Right atrium auricular region (tissue), 2 donors: ENCODE measurements at regions not wholly inside any gene's neighbourhood (a gene's known extent, or its start where the extent isn't known, plus 50 kb on each side); places are given as distances from the start of the nearest gene placed in this dataset.
A peak's percentile ranks its signal among the peaks of the same experiment; 100 is the strongest.

Experiments used
- DNase-seq: peaks from one replicate; pipeline ENCODE4 v3.0.0-alpha.2; 2019; ENCODE audit warnings: low spot score
- H3K27ac ChIP-seq, 2 donors: fragments of 200-600 bp; sonication (generic); 1 replicate in 1 of 2; 2 replicates in 1 of 2; pipeline ENCODE4 v1.5.1; 2016 to 2019
- H3K27me3 ChIP-seq, 2 donors: fragments of 200-600 bp; sonication (generic); one replicate each; pipeline versions ENCODE4 v1.5.1 to v1.6.0; 2017 to 2019
- H3K36me3 ChIP-seq: fragments of 200-600 bp; sonication (generic); one replicate; pipeline ENCODE4 v1.5.1; 2016
- H3K4me1 ChIP-seq, 2 donors: fragments of 200-600 bp; sonication (generic); one replicate each; pipeline versions ENCODE4 v1.5.1 to v1.6.0; 2017 to 2019
- H3K4me3 ChIP-seq, 2 donors: fragments of 200-600 bp; sonication (generic); 1 replicate in 1 of 2; 2 replicates in 1 of 2; pipeline ENCODE4 v1.5.1; 2017 to 2019; ENCODE audit warnings: mild to moderate bottlenecking in 1 of 2, moderate library complexity in 1 of 2
- H3K9me3 ChIP-seq, 2 donors: fragments of 200-600 bp; sonication (generic); one replicate each; pipeline ENCODE4 v1.5.1; 2019
- TF ChIP-seq, protein P1 (sequence below), 2 donors: fragments of 200-600 bp; sonication (generic); IDR thresholded peaks; one replicate each; pipeline ENCODE4 v1.5.1; 2019; ENCODE audit warnings: antibody characterized with exemption in 2 of 2

DNA sequence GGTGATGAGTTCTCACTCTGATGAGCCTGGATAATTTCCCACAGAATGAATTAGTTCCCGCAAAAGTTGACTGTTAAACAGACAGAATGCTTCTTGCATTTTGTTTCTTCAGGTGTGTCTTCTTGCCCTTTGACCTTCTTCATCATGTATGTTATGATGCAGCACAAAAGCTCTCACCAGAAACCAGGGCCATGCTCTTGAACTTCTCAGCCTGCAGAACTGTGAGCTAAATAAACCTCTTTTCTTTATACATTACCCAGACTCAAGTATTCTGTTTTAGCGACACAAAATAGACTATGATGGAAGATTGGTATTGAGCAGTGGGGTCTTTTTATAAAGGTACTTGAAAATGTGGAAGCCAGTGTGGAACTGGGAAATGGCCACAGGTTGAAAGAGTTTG lies 95.2 kb upstream of the TNS3 start:
- Histone ChIP-seq H3K4me1 (no peaks in the 10 kb centered on the region), H3K9me3 (no peaks in the 10 kb centered on the region), H3K27ac (no peak overlapping the region), H3K4me3 (no peak overlapping the region), H3K36me3 (no peaks in the 10 kb centered on the region), H3K27me3 (no peaks in the 10 kb centered on the region)
- no peak for DNase-seq
- TF ChIP-seq, protein P1, sequence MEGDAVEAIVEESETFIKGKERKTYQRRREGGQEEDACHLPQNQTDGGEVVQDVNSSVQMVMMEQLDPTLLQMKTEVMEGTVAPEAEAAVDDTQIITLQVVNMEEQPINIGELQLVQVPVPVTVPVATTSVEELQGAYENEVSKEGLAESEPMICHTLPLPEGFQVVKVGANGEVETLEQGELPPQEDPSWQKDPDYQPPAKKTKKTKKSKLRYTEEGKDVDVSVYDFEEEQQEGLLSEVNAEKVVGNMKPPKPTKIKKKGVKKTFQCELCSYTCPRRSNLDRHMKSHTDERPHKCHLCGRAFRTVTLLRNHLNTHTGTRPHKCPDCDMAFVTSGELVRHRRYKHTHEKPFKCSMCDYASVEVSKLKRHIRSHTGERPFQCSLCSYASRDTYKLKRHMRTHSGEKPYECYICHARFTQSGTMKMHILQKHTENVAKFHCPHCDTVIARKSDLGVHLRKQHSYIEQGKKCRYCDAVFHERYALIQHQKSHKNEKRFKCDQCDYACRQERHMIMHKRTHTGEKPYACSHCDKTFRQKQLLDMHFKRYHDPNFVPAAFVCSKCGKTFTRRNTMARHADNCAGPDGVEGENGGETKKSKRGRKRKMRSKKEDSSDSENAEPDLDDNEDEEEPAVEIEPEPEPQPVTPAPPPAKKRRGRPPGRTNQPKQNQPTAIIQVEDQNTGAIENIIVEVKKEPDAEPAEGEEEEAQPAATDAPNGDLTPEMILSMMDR (IDR thresholded peaks at IDR 0.05) = no peak

GRCh38 chr7:47672977-47673381 lies 91.1 kb upstream of the TNS3 start:
- H3K36me3 ChIP-seq = no peaks in the 10 kb centered on the region
- no peak overlapping the region for H3K27ac ChIP-seq
- TF ChIP-seq, protein P1 (IDR thresholded peaks at IDR 0.05) = no peak
- no peaks in the 10 kb centered on the region for H3K4me1 ChIP-seq
- no peaks in the 10 kb centered on the region for H3K27me3 ChIP-seq
- H3K9me3 ChIP-seq = no peaks in the 10 kb centered on the region
- H3K4me3 ChIP-seq = no peak overlapping the region
- DNase-seq = no peak

GRCh38 chr7:47672271-47672791 lies 90.4 kb upstream of the TNS3 start:
- TF ChIP-seq, protein P1 (IDR thresholded peaks at IDR 0.05) = no peak
- no peaks in the 10 kb centered on the region for H3K9me3 ChIP-seq
- no peaks in the 10 kb centered on the region for H3K36me3 ChIP-seq
- H3K27me3 ChIP-seq = no peaks in the 10 kb centered on the region
- H3K4me1 ChIP-seq = no peaks in the 10 kb centered on the region
- H3K27ac ChIP-seq = no peak overlapping the region
- H3K4me3 ChIP-seq = no peak overlapping the region
- DNase-seq = no peak

DNA sequence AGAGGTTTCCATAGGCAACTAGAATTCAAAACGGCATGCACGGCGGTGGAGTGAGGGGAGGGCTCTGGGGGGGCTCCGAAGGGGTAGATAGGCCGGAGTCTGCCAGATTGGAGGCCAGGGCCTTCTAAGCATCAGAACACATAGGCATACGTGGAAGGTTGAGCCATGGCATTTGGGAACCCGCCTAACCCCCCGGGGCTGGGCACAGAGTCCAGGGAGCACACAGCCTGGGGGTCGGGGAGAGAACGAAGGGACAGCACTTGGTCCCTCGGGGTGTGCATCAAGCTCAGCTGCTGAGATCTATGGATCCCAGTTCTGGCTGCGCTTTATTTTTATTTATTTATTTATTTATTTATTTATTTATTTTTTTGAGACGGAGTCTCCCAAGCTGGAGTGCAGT lies 89.4 kb upstream of the TNS3 start:
- no peaks in the 10 kb centered on the region for H3K9me3 ChIP-seq
- H3K4me1 ChIP-seq = no peaks in the 10 kb centered on the region
- H3K36me3 ChIP-seq = no peaks in the 10 kb centered on the region
- TF ChIP-seq, protein P1 (IDR thresholded peaks at IDR 0.05) = no peak
- H3K27me3 ChIP-seq = no peaks in the 10 kb centered on the region
- H3K4me3 ChIP-seq = no peak overlapping the region
- H3K27ac ChIP-seq = no peak overlapping the region
- no peak for DNase-seq

GRCh38 chr7:47670729-47671128 lies 88.8 kb upstream of the TNS3 start:
- H3K9me3 ChIP-seq = no peaks in the 10 kb centered on the region
- no peak for DNase-seq
- no peak overlapping the region for H3K27ac ChIP-seq
- no peak overlapping the region for H3K4me3 ChIP-seq
- TF ChIP-seq, protein P1 (IDR thresholded peaks at IDR 0.05) = no peak
- no peaks in the 10 kb centered on the region for H3K36me3 ChIP-seq
- no peaks in the 10 kb centered on the region for H3K27me3 ChIP-seq
- no peaks in the 10 kb centered on the region for H3K4me1 ChIP-seq

GRCh38 chr7:47669901-47670384 lies 88.0 kb upstream of the TNS3 start:
- Histone ChIP-seq H3K4me3 (no peak overlapping the region), H3K36me3 (no peaks in the 10 kb centered on the region), H3K27me3 (no peaks in the 10 kb centered on the region), H3K4me1 (no peaks in the 10 kb centered on the region), H3K27ac (peak overlapping the region in 1 of 2 donors; percentile 42), H3K9me3 (no peaks in the 10 kb centered on the region)
- DNase-seq = no peak
- TF ChIP-seq, protein P1 (IDR thresholded peaks at IDR 0.05) = no peak
